Gastrocnemius medialis (tissue), 4 donors: ENCODE measurements at regions not wholly inside any gene's neighbourhood (a gene's known extent, or its start where the extent isn't known, plus 50 kb on each side); places are given as distances from the start of the nearest gene placed in this dataset.
"Not testable (repeated sequence)": the region's sequence is repeated elsewhere in the genome, so short reads cannot be mapped to it uniquely, and the experiment has no call there.

Experiments
- ATAC-seq, 2 donors: fragments of 150-250 bp; one replicate each; pipeline ENCODE4 v1.9.1; 2016
- DNase-seq, 2 donors: peaks; one replicate each; pipeline ENCODE4 v3.0.0-alpha.2; 2019
- H3K27ac ChIP-seq, 4 donors: fragments of 200-600 bp; sonication (generic); 1 replicate in 1 of 4; 2 replicates in 3 of 4; pipeline ENCODE4 v1.5.1; 2016 to 2018; ENCODE audit warnings: mild to moderate bottlenecking in 2 of 4, moderate library complexity in 1 of 4
- H3K27me3 ChIP-seq, 3 donors: fragments of 200-600 bp; sonication (generic) in 2 of 3; 1 replicate in 1 of 3; 2 replicates in 2 of 3; pipeline versions ENCODE4 v1.5.1 to v1.6.0; 2016 to 2019; ENCODE audit warnings: mild to moderate bottlenecking in 1 of 3, moderate library complexity in 1 of 3
- H3K36me3 ChIP-seq, 2 donors: fragments of 200-600 bp; sonication (generic) in 1 of 2; one replicate each; pipeline ENCODE4 v1.5.1; 2017 to 2018
- H3K4me1 ChIP-seq, 2 donors: fragments of 200-600 bp; sonication (generic) in 1 of 2; one replicate each; pipeline ENCODE4 v1.5.1; 2016 to 2017; ENCODE audit warnings: mild to moderate bottlenecking in 2 of 2
- H3K4me3 ChIP-seq, 4 donors: fragments of 200-600 bp; sonication (generic) in 3 of 4; 1 replicate in 1 of 4; 2 replicates in 3 of 4; pipeline ENCODE4 v1.5.1; 2016 to 2019; ENCODE audit warnings: mild to moderate bottlenecking in 2 of 4
- H3K9me3 ChIP-seq, 3 donors: fragments of 200-600 bp; sonication (generic) in 2 of 3; 1 replicate in 1 of 3; 2 replicates in 2 of 3; pipeline ENCODE4 v1.5.1; 2016 to 2019
- CTCF ChIP-seq, 5 experiments: fragments of 450-650 bp in 3 of 5; fragments of 200-600 bp in 2 of 5; sonication (generic) in 2 of 5; IDR thresholded peaks in 4 of 5; conservative IDR thresholded peaks in 1 of 5; 1 replicate in 4 of 5; 2 replicates in 1 of 5; pipeline ENCODE4 v1.5.1; 2016 to 2019; ENCODE audit warnings: antibody characterized with exemption in 5 of 5, mild to moderate bottlenecking in 3 of 5, moderate library complexity in 3 of 5
- POLR2A ChIP-seq, 2 donors: fragments of 450-650 bp; IDR thresholded peaks; one replicate each; pipeline ENCODE4 v1.6.1; 2017; ENCODE audit warnings: antibody characterized with exemption in 2 of 2, mild to moderate bottlenecking in 2 of 2, moderate library complexity in 2 of 2
- in situ Hi-C, 4 donors: fragments of 200-750 bp; cut with MboI; loops; one replicate each; pipeline versions ENCODE4 v1.15.0 to v1.8.0; 2017; ENCODE audit warnings: low sequenced_read_pairs in 4 of 4
- intact Hi-C: fragments of 100-400 bp; cut with DNase I; formaldehyde crosslinking; loops from one replicate; pipeline ENCODE4 v1.15.1; 2023; ENCODE audit warnings: low total_unique reads

GRCh38 chr3:135432402-135432801 lies 533.1 kb upstream of the PPP2R3A start:
- no peaks in the 10 kb centered on the region for H3K27me3 ChIP-seq
- in situ Hi-C loops (no loop called here), intact Hi-C loops (no loop called here)
- no peak for TF ChIP-seq POLR2A (IDR thresholded peaks at IDR 0.05)
- no peak for TF ChIP-seq CTCF (IDR thresholded peaks at IDR 0.05 in 4 of 5, conservative IDR thresholded peaks at IDR 0.05 in 1 of 5)
- DNase-seq (no peak), ATAC-seq (no peak)
- H3K4me3 ChIP-seq: no peak overlapping the region
- no peaks in the 10 kb centered on the region for H3K9me3 ChIP-seq
- H3K4me1 ChIP-seq: no peaks in the 10 kb centered on the region
- no peaks in the 10 kb centered on the region for H3K36me3 ChIP-seq
- H3K27ac ChIP-seq: no peak overlapping the region

DNA sequence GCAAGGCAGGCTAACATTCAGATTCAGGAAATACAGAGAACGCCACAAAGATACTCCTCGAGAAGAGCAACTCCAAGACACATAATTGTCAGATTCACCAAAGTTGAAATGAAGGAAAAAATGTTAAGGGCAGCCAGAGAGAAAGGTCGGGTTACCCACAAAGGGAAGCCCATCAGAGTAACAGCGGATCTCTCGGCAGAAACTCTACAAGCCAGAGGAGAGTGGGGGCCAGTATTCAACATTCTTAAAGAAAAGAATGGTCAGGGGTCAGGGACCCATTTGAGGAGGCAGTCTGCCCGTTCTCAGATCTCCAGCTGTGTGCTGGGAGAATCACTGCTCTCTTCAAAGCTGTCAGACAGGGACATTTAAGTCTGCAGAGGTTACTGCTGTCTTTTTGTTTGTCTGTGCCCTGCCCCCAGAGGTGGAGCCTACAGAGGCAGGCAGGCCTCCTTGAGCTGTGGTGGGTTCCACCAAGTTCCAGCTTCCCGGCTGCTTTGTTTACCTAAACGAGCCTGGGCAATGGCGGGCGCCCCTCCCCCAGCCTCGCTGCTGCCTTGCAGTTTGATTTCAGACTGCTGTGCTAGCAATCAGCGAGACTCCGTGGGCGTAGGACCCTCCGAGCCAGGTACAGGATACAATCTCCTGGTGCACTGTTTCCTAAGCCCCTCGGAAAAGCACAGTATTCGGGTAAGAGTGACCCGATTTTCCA lies 526.5 kb upstream of the PPP2R3A start:
- in situ Hi-C loops, H3K4me3 ChIP-seq, H3K27me3 ChIP-seq, H3K9me3 ChIP-seq, H3K27ac ChIP-seq, ATAC-seq, H3K36me3 ChIP-seq, H3K4me1 ChIP-seq, DNase-seq, intact Hi-C loops: not testable (repeated sequence)

DNA sequence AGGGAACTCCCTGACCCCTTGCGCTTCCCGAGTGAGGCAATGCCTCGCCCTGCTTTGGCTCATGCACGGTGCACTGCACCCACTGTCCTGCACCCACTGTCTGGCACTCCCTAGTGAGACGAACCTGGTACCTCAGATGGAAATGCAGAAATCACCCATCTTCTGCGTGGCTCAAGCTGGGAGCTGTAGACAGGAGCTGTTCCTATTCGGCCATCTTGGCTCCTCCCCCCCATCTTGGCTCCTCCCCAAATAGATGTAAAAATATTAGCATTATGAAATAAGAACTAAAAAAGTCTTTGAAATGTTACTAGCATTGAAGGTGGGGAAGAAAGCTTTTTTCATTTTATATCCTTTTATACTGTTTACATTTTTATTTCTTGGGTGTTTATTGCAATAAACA lies 525.9 kb upstream of the PPP2R3A start:
- H3K4me1 ChIP-seq, H3K27ac ChIP-seq, in situ Hi-C loops, H3K36me3 ChIP-seq, H3K4me3 ChIP-seq, H3K27me3 ChIP-seq, intact Hi-C loops, DNase-seq, ATAC-seq, H3K9me3 ChIP-seq: not testable (repeated sequence)

GRCh38 chr3:135440233-135440632 lies 525.3 kb upstream of the PPP2R3A start:
- Histone ChIP-seq H3K27ac (no peak overlapping the region), H3K9me3 (no peaks in the 10 kb centered on the region), H3K4me3 (no peak overlapping the region), H3K36me3 (no peaks in the 10 kb centered on the region), H3K4me1 (no peaks in the 10 kb centered on the region), H3K27me3 (no peaks in the 10 kb centered on the region)
- no peak for ATAC-seq
- DNase-seq: no peak
- TF ChIP-seq CTCF (IDR thresholded peaks at IDR 0.05 in 4 of 5, conservative IDR thresholded peaks at IDR 0.05 in 1 of 5) (no peak), POLR2A (IDR thresholded peaks at IDR 0.05) (no peak)
- in situ Hi-C loops: no loop called here
- intact Hi-C loops: no loop called here

GRCh38 chr3:135440746-135441145 lies 524.8 kb upstream of the PPP2R3A start:
- no peak overlapping the region for H3K4me3 ChIP-seq
- intact Hi-C loops (no loop called here), in situ Hi-C loops (no loop called here)
- no peaks in the 10 kb centered on the region for H3K27me3 ChIP-seq
- no peaks in the 10 kb centered on the region for H3K9me3 ChIP-seq
- TF ChIP-seq CTCF (IDR thresholded peaks at IDR 0.05 in 4 of 5, conservative IDR thresholded peaks at IDR 0.05 in 1 of 5) (no peak), POLR2A (IDR thresholded peaks at IDR 0.05) (no peak)
- no peaks in the 10 kb centered on the region for H3K36me3 ChIP-seq
- no peak for DNase-seq
- H3K4me1 ChIP-seq: no peaks in the 10 kb centered on the region
- no peak overlapping the region for H3K27ac ChIP-seq
- ATAC-seq: no peak

DNA sequence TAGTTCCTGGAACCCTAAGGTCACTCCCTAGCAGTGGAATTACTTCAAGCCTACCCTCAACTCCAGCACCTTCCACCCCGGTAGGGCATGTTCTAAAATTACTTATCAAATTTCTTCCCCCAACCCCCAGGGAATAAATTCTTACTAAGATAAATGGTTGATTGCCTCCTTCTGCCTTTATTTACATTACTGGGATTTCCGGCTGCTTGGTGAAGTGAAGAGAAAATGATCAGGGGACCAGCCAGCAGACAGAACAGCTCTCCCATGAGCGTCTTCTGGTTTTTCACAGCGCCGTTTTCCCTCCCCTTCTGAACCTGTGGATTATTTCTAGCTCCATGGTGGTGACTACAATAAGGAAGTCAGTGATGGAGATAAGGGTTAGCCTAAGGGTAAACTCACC lies 521.5 kb upstream of the PPP2R3A start:
- Histone ChIP-seq H3K27ac (no peak overlapping the region), H3K4me3 (no peak overlapping the region), H3K36me3 (no peaks in the 10 kb centered on the region), H3K27me3 (no peaks in the 10 kb centered on the region), H3K9me3 (no peaks in the 10 kb centered on the region), H3K4me1 (no peaks in the 10 kb centered on the region)
- in situ Hi-C loops (no loop called here), intact Hi-C loops (no loop called here)
- TF ChIP-seq CTCF (IDR thresholded peaks at IDR 0.05 in 4 of 5, conservative IDR thresholded peaks at IDR 0.05 in 1 of 5) (no peak), POLR2A (IDR thresholded peaks at IDR 0.05) (no peak)
- no peak for DNase-seq
- no peak for ATAC-seq
